Keratinocyte (primary cell): ENCODE measurements at regions not wholly inside any gene's neighbourhood (a gene's known extent, or its start where the extent isn't known, plus 50 kb on each side); places are given as distances from the start of the nearest gene placed in this dataset.

Experiments
- DNase-seq: peaks from one replicate; pipeline ENCODE4 v3.0.0-alpha.2; 2011; ENCODE audit warnings: low read depth, missing footprints, low spot score
- FAIRE-seq: peaks from 2 replicates; lab custom pipeline; 2011; peaks lifted over from hg19 to GRCh38; lab: Jason Lieb, UNC
- H2AFZ ChIP-seq: 2 replicates; pipeline ENCODE4 v1.6.0; 2012; ENCODE audit warnings: low read length, control low read depth, inconsistent platforms; ENCODE audit not compliant: control insufficient read depth
- H3K27ac ChIP-seq: 2 replicates; pipeline ENCODE4 v1.5.1; 2011; ENCODE audit warnings: low read length; ENCODE audit not compliant: control insufficient read depth, insufficient read depth
- H3K27me3 ChIP-seq: 3 replicates; pipeline ENCODE4 v1.6.0; 2011; ENCODE audit warnings: low read length; ENCODE audit not compliant: control insufficient read depth, insufficient read depth; ENCODE audit errors: extremely low read depth
- H3K36me3 ChIP-seq, 2 experiments: 2 replicates in 1 of 2; 3 replicates in 1 of 2; pipeline ENCODE4 v1.5.1; 2011; ENCODE audit warnings: low read length in 2 of 2, mild to moderate bottlenecking in 1 of 2; ENCODE audit not compliant: control insufficient read depth in 2 of 2, insufficient read depth in 2 of 2; ENCODE audit errors: extremely low read depth in 1 of 2
- H3K4me1 ChIP-seq: 3 replicates; pipeline ENCODE4 v1.5.1; 2011; ENCODE audit warnings: low read length; ENCODE audit not compliant: control insufficient read depth, insufficient read depth; ENCODE audit errors: extremely low read depth
- H3K4me2 ChIP-seq: 3 replicates; pipeline ENCODE4 v1.6.0; 2011; ENCODE audit warnings: low read depth, low read length; ENCODE audit not compliant: control insufficient read depth, insufficient read depth; ENCODE audit errors: extremely low read depth
- H3K4me3 ChIP-seq, 3 experiments: fragments of 200-600 bp in 1 of 3; sonication (generic) in 1 of 3; 2 replicates in 2 of 3; 3 replicates in 1 of 3; pipeline ENCODE4 v1.5.1; 2011 to 2016; ENCODE audit warnings: low read length in 3 of 3, mild to moderate bottlenecking in 3 of 3, control low read depth in 2 of 3, inconsistent platforms in 1 of 3, low read depth in 1 of 3, mixed read lengths in 1 of 3, mixed run types in 1 of 3, moderate library complexity in 1 of 3; ENCODE audit not compliant: control insufficient read depth in 2 of 3, insufficient read depth in 2 of 3; ENCODE audit errors: extremely low read depth in 1 of 3
- H3K79me2 ChIP-seq: 2 replicates; pipeline ENCODE4 v1.6.0; 2012; ENCODE audit warnings: low read length; ENCODE audit not compliant: control insufficient read depth, insufficient read depth
- H3K9ac ChIP-seq: 3 replicates; pipeline ENCODE4 v1.6.0; 2011; ENCODE audit warnings: low read length; ENCODE audit not compliant: control insufficient read depth, insufficient read depth; ENCODE audit errors: extremely low read depth
- H3K9me1 ChIP-seq: 3 replicates; pipeline ENCODE4 v1.6.0; 2011; ENCODE audit warnings: low read length; ENCODE audit not compliant: control insufficient read depth, insufficient read depth; ENCODE audit errors: extremely low read depth
- H3K9me3 ChIP-seq: 2 replicates; pipeline ENCODE4 v1.5.1; 2012; ENCODE audit warnings: low read depth, low read length; ENCODE audit not compliant: control insufficient read depth
- H4K20me1 ChIP-seq: 3 replicates; pipeline ENCODE4 v1.6.0; 2011; ENCODE audit warnings: low read length; ENCODE audit not compliant: control insufficient read depth, insufficient read depth; ENCODE audit errors: extremely low read depth
- EZH2 ChIP-seq: IDR thresholded peaks from one replicate; pipeline ENCODE4 v1.6.1; 2012; ENCODE audit warnings: inconsistent platforms, mild to moderate bottlenecking, low read length, moderate library complexity
- dilution Hi-C: fragments of 300-500 bp; cut with MboI; formaldehyde crosslinking; loops from one replicate; pipeline ENCODE4 v1.7.0; 2020; ENCODE audit warnings: low sequenced_read_pairs; ENCODE audit not compliant: extremely low pct_ligation_motif_present
- TF ChIP-seq, protein P1 (sequence below), 3 experiments: IDR thresholded peaks in 1 of 3; conservative IDR thresholded peaks in 1 of 3; optimal IDR thresholded peaks in 1 of 3; 2 replicates in 2 of 3; 3 replicates in 1 of 3; pipeline versions ENCODE3 to v1.5.1; 2011; ENCODE audit warnings: low read length in 3 of 3, mild to moderate bottlenecking in 3 of 3, moderate library complexity in 2 of 3, control low read depth in 1 of 3, inconsistent platforms in 1 of 3; ENCODE audit not compliant: insufficient read depth in 2 of 3; ENCODE audit errors: extremely low read depth in 1 of 3

- Histone ChIP-seq H3K4me2 (no peak overlapping the region), H3K4me1 (no peaks in the 10 kb centered on the region), H3K79me2 (no peaks in the 10 kb centered on the region), H3K9ac (no peak overlapping the region), H2AFZ (no peak overlapping the region), H3K27me3 (no peaks in the 10 kb centered on the region), H4K20me1 (no peaks in the 10 kb centered on the region), H3K9me3 (no peaks in the 10 kb centered on the region), H3K27ac (no peak overlapping the region), H3K36me3 (no peaks in the 10 kb centered on the region), H3K4me3 (no peak overlapping the region), H3K9me1 (no peaks in the 10 kb centered on the region)
- TF ChIP-seq EZH2: no peak
- TF ChIP-seq, protein P1, sequence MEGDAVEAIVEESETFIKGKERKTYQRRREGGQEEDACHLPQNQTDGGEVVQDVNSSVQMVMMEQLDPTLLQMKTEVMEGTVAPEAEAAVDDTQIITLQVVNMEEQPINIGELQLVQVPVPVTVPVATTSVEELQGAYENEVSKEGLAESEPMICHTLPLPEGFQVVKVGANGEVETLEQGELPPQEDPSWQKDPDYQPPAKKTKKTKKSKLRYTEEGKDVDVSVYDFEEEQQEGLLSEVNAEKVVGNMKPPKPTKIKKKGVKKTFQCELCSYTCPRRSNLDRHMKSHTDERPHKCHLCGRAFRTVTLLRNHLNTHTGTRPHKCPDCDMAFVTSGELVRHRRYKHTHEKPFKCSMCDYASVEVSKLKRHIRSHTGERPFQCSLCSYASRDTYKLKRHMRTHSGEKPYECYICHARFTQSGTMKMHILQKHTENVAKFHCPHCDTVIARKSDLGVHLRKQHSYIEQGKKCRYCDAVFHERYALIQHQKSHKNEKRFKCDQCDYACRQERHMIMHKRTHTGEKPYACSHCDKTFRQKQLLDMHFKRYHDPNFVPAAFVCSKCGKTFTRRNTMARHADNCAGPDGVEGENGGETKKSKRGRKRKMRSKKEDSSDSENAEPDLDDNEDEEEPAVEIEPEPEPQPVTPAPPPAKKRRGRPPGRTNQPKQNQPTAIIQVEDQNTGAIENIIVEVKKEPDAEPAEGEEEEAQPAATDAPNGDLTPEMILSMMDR (optimal IDR thresholded peaks at IDR 0.05 in 1 of 3, IDR thresholded peaks at IDR 0.05 in 1 of 3, conservative IDR thresholded peaks at IDR 0.05 in 1 of 3; ENCODE audit: extremely low read depth in 1 of 3, insufficient read depth in 2 of 3, low read length in 3 of 3): no peak
- FAIRE-seq (no peak), DNase-seq (no peak)
- dilution Hi-C loops: no loop called here
Measured at GRCh38 chr18:24968238-24968775, 383.7 kb downstream of the ZNF521 start.

DNA sequence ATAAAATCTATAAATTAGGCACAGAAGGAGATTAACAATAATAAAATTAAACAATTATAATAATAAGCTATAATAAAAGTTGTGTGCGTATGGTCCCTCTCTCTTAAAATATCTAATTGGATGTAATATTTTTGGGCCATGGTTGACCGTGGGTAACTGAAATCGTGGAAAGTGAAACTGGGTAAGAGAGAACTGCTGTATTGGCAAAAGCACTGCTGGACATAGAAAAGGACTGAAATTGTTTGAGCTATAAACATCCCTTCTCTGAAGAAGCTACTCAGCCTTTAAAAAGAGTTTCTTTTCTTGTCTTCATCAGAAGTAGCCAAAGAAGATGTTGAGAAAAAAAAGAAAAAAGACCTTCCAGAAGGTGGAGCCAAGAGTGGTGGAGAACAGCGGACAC, 379.4 kb downstream of the ZNF521 start:
- no peak overlapping the region for H3K4me2 ChIP-seq
- TF ChIP-seq EZH2: no peak
- TF ChIP-seq, protein P1 (optimal IDR thresholded peaks at IDR 0.05 in 1 of 3, IDR thresholded peaks at IDR 0.05 in 1 of 3, conservative IDR thresholded peaks at IDR 0.05 in 1 of 3; ENCODE audit: extremely low read depth in 1 of 3, insufficient read depth in 2 of 3, low read length in 3 of 3): no peak
- dilution Hi-C loops: no loop called here
- FAIRE-seq: no peak
- no peaks in the 10 kb centered on the region for H3K9me3 ChIP-seq
- H3K9me1 ChIP-seq: no peaks in the 10 kb centered on the region
- no peak overlapping the region for H3K4me3 ChIP-seq
- DNase-seq: no peak
- H3K79me2 ChIP-seq: no peaks in the 10 kb centered on the region
- no peak overlapping the region for H2AFZ ChIP-seq
- no peaks in the 10 kb centered on the region for H3K27me3 ChIP-seq
- H3K4me1 ChIP-seq: no peaks in the 10 kb centered on the region
- no peaks in the 10 kb centered on the region for H3K36me3 ChIP-seq
- H4K20me1 ChIP-seq: no peaks in the 10 kb centered on the region
- H3K27ac ChIP-seq: no peak overlapping the region
- no peak overlapping the region for H3K9ac ChIP-seq
